HG03342 (cell line): ENCODE measurements at regions not wholly inside any gene's neighbourhood (a gene's known extent, or its start where the extent isn't known, plus 50 kb on each side); places are given as distances from the start of the nearest gene placed in this dataset.

Experiments used
- ATAC-seq: cut with Tn5 transposase; IDR thresholded peaks from one replicate; pipeline ENCODE4 v1.9.1; 2021; ENCODE audit warnings: mild to moderate bottlenecking, moderate library complexity; ENCODE audit not compliant: unreplicated experiment

- ATAC-seq = no peak
These were observed 85.9 kb upstream of the NPVF start for GRCh38 chr7:25314094-25314730.

GRCh38 chr7:25314731-25315267 is 86.5 kb upstream of the NPVF start:
- no peak for ATAC-seq

- ATAC-seq = no peak
These were observed 88.1 kb upstream of the NPVF start for GRCh38 chr7:25316366-25316765.

- ATAC-seq = no peak
These were observed 89.8 kb upstream of the NPVF start for GRCh38 chr7:25318047-25318446.

- no peak for ATAC-seq
These were observed 91.4 kb upstream of the NPVF start for GRCh38 chr7:25319707-25320106.

- ATAC-seq = no peak
These were observed 92.5 kb upstream of the NPVF start for GRCh38 chr7:25320791-25321190.

- ATAC-seq = no peak
These were observed 93.1 kb upstream of the NPVF start for GRCh38 chr7:25321424-25321823.

GRCh38 chr7:25322473-25322872 is 94.2 kb upstream of the NPVF start:
- no peak for ATAC-seq

GRCh38 chr7:25325186-25325757 is 97.0 kb upstream of the NPVF start:
- no peak for ATAC-seq

- ATAC-seq = no peak
These were observed 98.3 kb upstream of the NPVF start for GRCh38 chr7:25326501-25327156.

GRCh38 chr7:25329815-25330214 is 101.5 kb upstream of the NPVF start:
- no peak for ATAC-seq

GRCh38 chr7:25333296-25333928 is 105.1 kb upstream of the NPVF start:
- ATAC-seq = no peak

- ATAC-seq = no peak
These were observed 119.2 kb upstream of the NPVF start for GRCh38 chr7:25347360-25348066.

- no peak for ATAC-seq
These were observed 119.8 kb upstream of the NPVF start for GRCh38 chr7:25348104-25348503.

- ATAC-seq = no peak
These were observed 121.2 kb upstream of the NPVF start for GRCh38 chr7:25349283-25350017.

- ATAC-seq = no peak
These were observed 121.8 kb upstream of the NPVF start for GRCh38 chr7:25350041-25350440.

GRCh38 chr7:25351761-25352160 is 123.5 kb upstream of the NPVF start:
- ATAC-seq = no peak

- ATAC-seq = no peak
These were observed 124.9 kb upstream of the NPVF start for GRCh38 chr7:25353196-25353595.

- ATAC-seq = no peak
These were observed 125.4 kb upstream of the NPVF start for GRCh38 chr7:25353732-25354131.

GRCh38 chr7:25356534-25357151 is 128.4 kb upstream of the NPVF start:
- no peak for ATAC-seq
